Esophagus muscularis mucosa (tissue), 4 donors: ENCODE measurements at regions not wholly inside any gene's neighbourhood (a gene's known extent, or its start where the extent isn't known, plus 50 kb on each side); places are given as distances from the start of the nearest gene placed in this dataset.

ENCODE experiments used
- DNase-seq: peaks from one replicate; pipeline ENCODE4 v3.0.0-alpha.2; 2017; ENCODE audit errors: extremely low spot score
- H3K27ac ChIP-seq, 4 donors: fragments of 200-600 bp; sonication (generic); replicated peaks in 1 of 4; 1 replicate in 3 of 4; 2 replicates in 1 of 4; pipeline ENCODE4 v1.5.1; 2016 to 2019; ENCODE audit warnings: mild to moderate bottlenecking in 1 of 4
- H3K27me3 ChIP-seq, 4 donors: fragments of 200-600 bp; sonication (generic); one replicate each; pipeline versions ENCODE4 v1.5.1 to v1.6.0; 2016 to 2019
- H3K36me3 ChIP-seq, 4 donors: fragments of 200-600 bp; sonication (generic); one replicate each; pipeline ENCODE4 v1.5.1; 2016 to 2019
- H3K4me1 ChIP-seq, 4 donors: fragments of 200-600 bp; sonication (generic); one replicate each; pipeline ENCODE4 v1.5.1; 2016 to 2019
- H3K4me3 ChIP-seq, 4 donors: fragments of 200-600 bp; sonication (generic); 1 replicate in 2 of 4; 2 replicates in 2 of 4; pipeline ENCODE4 v1.5.1; 2016 to 2019; ENCODE audit warnings: mild to moderate bottlenecking in 4 of 4, moderate library complexity in 1 of 4
- H3K9me3 ChIP-seq, 4 donors: fragments of 200-600 bp; sonication (generic); 1 replicate in 3 of 4; 2 replicates in 1 of 4; pipeline ENCODE4 v1.5.1; 2016 to 2019
- EP300 ChIP-seq: sonication (generic); formaldehyde crosslinking; IDR thresholded peaks from one replicate; pipeline ENCODE4 v1.6.1; 2017; ENCODE audit warnings: antibody characterized with exemption
- POLR2A ChIP-seq: fragments of 450-650 bp; IDR thresholded peaks from one replicate; pipeline ENCODE4 v1.6.1; 2017; ENCODE audit warnings: antibody characterized with exemption, moderate library complexity, mild to moderate bottlenecking, low read depth
- POLR2AphosphoS5 ChIP-seq, 2 donors: sonication (generic); formaldehyde crosslinking; IDR thresholded peaks; one replicate each; pipeline ENCODE4 v1.6.1; 2017; ENCODE audit warnings: antibody characterized with exemption in 2 of 2
- WGBS: methylation state at CpG from one replicate; pipeline ENCODE4 v1.1.5; 2018; 5-methylcytosine and 5-hydroxymethylcytosine counted together
- intact Hi-C: fragments of 100-400 bp; cut with DNase I; formaldehyde crosslinking; loops from one replicate; pipeline ENCODE4 v1.15.1; 2023
- TF ChIP-seq, protein P1 (sequence below), 3 experiments: fragments of 200-600 bp in 2 of 3; fragments of 450-650 bp in 1 of 3; sonication (generic) in 2 of 3; IDR thresholded peaks; one replicate each; pipeline ENCODE4 v1.5.1; 2017 to 2019; ENCODE audit warnings: antibody characterized with exemption in 3 of 3, mild to moderate bottlenecking in 2 of 3, moderate library complexity in 1 of 3

DNA sequence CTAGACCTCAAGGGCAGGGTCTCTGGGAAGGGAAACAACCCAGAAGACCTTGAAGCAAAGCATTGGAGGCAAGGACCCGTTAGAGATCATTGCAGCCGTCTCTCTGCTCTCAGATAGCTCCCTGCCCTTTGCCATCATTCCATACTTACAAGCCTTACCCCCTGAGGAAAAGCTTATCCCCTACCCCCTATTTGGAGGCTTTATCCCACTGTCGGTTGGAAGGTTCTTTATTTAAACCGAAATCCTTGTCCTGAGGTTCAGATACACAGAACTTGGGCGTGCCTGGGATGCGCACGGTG lies 84.4 kb downstream of the EFNB1 start:
- H3K4me1 ChIP-seq = peaks cover 0 to 12% (median 8%) of the 10 kb centered on the region in 4 donors
- no peaks in the 10 kb centered on the region for H3K27me3 ChIP-seq
- WGBS = 89% methylated on average over 7 of the region's 7 CpGs
- no peak for DNase-seq
- H3K27ac ChIP-seq = no peak overlapping the region
- no peak overlapping the region for H3K4me3 ChIP-seq
- no peaks in the 10 kb centered on the region for H3K36me3 ChIP-seq
- TF ChIP-seq POLR2A (no peak), POLR2AphosphoS5 (IDR thresholded peaks at IDR 0.05) (no peak), EP300 (no peak)
- TF ChIP-seq, protein P1, sequence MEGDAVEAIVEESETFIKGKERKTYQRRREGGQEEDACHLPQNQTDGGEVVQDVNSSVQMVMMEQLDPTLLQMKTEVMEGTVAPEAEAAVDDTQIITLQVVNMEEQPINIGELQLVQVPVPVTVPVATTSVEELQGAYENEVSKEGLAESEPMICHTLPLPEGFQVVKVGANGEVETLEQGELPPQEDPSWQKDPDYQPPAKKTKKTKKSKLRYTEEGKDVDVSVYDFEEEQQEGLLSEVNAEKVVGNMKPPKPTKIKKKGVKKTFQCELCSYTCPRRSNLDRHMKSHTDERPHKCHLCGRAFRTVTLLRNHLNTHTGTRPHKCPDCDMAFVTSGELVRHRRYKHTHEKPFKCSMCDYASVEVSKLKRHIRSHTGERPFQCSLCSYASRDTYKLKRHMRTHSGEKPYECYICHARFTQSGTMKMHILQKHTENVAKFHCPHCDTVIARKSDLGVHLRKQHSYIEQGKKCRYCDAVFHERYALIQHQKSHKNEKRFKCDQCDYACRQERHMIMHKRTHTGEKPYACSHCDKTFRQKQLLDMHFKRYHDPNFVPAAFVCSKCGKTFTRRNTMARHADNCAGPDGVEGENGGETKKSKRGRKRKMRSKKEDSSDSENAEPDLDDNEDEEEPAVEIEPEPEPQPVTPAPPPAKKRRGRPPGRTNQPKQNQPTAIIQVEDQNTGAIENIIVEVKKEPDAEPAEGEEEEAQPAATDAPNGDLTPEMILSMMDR (IDR thresholded peaks at IDR 0.05) = no peak
- H3K9me3 ChIP-seq = no peaks in the 10 kb centered on the region
- intact Hi-C loops = no loop called here

DNA sequence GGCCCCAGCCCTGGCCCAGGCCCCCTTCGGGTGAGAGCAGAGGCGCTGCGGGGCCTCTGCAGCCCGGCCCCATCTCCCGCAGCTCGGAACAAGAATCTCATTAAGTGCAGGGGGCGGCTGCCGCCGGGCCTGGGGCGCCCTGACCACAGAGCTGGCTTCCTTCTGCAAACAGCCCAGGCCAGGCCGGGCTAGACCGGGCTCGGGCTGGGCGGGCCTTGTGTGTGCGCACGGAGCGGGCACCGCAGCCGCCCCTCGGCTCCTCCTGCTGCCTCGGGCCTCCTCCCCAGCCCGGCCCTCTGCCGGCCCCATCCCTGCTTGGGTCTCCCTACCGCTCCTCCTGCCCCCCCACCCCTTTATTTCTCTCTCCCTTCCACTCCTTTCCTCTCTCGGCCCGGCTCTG lies 83.3 kb downstream of the EFNB1 start:
- Histone ChIP-seq H3K27me3 (no peaks in the 10 kb centered on the region), H3K36me3 (no peaks in the 10 kb centered on the region), H3K27ac (peak overlapping the region in 1 of 4 donors; percentile 22), H3K4me3 (no peak overlapping the region), H3K9me3 (no peaks in the 10 kb centered on the region), H3K4me1 (peaks cover 0 to 12% (median 8%) of the 10 kb centered on the region in 4 donors)
- intact Hi-C loops = no loop called here
- TF ChIP-seq POLR2A (no peak), POLR2AphosphoS5 (IDR thresholded peaks at IDR 0.05) (no peak), EP300 (no peak)
- TF ChIP-seq, protein P1 (IDR thresholded peaks at IDR 0.05) = no peak
- 58% methylated on average over 22 of the region's 26 CpGs for WGBS
- no peak for DNase-seq

DNA sequence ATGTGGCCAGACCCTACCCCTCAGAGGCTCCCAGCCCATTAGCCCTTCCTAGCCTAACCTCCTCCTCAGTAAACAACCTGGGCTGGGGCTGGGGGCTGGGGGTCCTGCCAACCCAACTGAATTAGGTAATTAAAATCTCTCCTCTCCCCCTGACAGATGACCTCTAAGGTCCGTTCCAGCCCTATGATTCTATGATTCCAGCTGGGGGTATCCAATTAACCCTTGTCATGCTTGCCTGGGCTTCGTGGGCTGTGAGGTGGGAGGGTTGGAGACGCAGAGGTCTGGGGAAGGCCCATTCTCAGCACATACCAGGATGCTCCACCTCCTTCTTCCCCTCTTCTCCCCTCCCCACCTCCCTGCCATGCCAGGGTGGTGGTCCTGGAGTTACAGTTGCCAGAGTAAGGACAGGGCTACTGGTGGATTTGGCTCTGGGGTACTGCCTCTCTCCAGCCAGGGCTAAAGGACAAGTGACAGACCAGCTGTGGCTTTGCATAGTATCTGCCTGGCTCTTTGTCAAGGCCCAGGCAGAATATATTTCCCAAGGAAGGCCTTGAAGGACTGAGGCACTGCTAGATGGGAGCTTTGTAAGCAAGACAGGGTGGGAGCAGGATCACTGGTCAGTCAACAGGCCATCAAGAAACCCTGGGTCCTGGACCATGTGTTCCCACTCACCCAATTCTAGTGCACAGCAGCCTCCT lies 82.1 kb downstream of the EFNB1 start:
- WGBS = 83% methylated on average over 2 of the region's 3 CpGs

DNA sequence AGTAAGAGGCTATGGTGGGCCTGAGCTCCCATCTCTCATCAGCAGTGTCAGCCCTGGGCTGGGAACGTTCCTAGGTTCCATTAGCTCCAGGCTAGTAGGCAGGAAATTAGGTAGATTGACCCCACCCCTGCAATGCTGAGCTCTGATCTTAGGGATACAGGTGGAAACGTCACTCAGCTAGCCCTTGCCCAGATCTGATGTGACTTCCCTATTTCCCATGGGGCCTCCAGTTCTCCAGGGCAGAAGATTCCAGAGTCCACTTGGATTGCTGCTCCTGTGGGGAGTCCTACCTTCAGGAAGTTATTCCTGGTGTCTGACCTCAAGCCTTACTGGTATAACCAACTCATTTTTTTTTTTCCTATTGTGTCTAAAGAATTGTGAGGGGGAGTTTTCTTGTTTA lies 81.1 kb downstream of the EFNB1 start:
- H3K27ac ChIP-seq = no peak overlapping the region
- 80% methylated on average over 1 of the region's 2 CpGs for WGBS
- intact Hi-C loops = no loop called here
- TF ChIP-seq, protein P1 (IDR thresholded peaks at IDR 0.05) = no peak
- TF ChIP-seq POLR2AphosphoS5 (IDR thresholded peaks at IDR 0.05) (no peak), POLR2A (no peak), EP300 (no peak)
- peaks cover 0 to 12% (median 8%) of the 10 kb centered on the region in 4 donors for H3K4me1 ChIP-seq
- no peaks in the 10 kb centered on the region for H3K36me3 ChIP-seq
- H3K9me3 ChIP-seq = no peaks in the 10 kb centered on the region
- H3K27me3 ChIP-seq = no peaks in the 10 kb centered on the region
- no peak for DNase-seq
- H3K4me3 ChIP-seq = no peak overlapping the region

More for the DNA sequence above, 82.1 kb downstream of the EFNB1 start:
- TF ChIP-seq POLR2AphosphoS5 (IDR thresholded peaks at IDR 0.05) (no peak), EP300 (no peak), POLR2A (no peak)
- TF ChIP-seq, protein P1 (IDR thresholded peaks at IDR 0.05) = no peak
- Histone ChIP-seq H3K27ac (no peak overlapping the region), H3K4me3 (no peak overlapping the region), H3K9me3 (no peaks in the 10 kb centered on the region), H3K27me3 (no peaks in the 10 kb centered on the region), H3K4me1 (peaks cover 0 to 12% (median 8%) of the 10 kb centered on the region in 4 donors), H3K36me3 (no peaks in the 10 kb centered on the region)
- DNase-seq = no peak
- intact Hi-C loops = no loop called here

DNA sequence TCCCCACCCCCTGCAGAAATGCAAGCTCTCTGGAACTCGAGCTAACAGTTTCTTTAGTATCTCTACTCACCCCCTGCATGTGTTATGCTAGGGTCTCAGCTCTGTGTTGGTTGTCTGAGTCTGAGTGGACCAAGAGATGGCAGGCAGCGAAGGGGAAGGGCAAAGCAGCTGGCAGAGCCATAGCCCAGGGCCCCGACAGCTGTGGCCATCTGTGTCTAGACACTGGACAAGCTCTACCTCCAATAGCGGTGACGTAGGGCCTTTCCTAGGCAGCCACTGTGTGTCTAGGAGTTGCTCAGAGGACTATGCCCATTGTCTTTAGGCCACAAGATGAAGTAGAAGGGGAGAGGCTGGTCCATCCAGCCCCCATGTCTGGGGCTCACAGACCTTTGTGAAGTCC lies 79.2 kb downstream of the EFNB1 start:
- WGBS = 69% methylated on average over 5 of the region's 5 CpGs
- Histone ChIP-seq H3K4me3 (no peak overlapping the region), H3K27ac (no peak overlapping the region), H3K4me1 (peaks cover 0 to 12% (median 8%) of the 10 kb centered on the region in 4 donors), H3K27me3 (no peaks in the 10 kb centered on the region), H3K9me3 (no peaks in the 10 kb centered on the region), H3K36me3 (no peaks in the 10 kb centered on the region)
- no peak for DNase-seq
- TF ChIP-seq, protein P1 (IDR thresholded peaks at IDR 0.05) = no peak
- no peak for TF ChIP-seq POLR2AphosphoS5 (IDR thresholded peaks at IDR 0.05)
- TF ChIP-seq POLR2A = no peak
- no peak for TF ChIP-seq EP300
- intact Hi-C loops = no loop called here
